Activated naive CD4-positive, alpha-beta T cell treated with anti-CD3 and anti-CD28 coated beads for 36 hours (primary cell): ENCODE measurements at regions not wholly inside any gene's neighbourhood (a gene's known extent, or its start where the extent isn't known, plus 50 kb on each side); places are given as distances from the start of the nearest gene placed in this dataset.
A peak's percentile ranks its signal among the peaks of the same experiment; 100 is the strongest.
"Not testable (repeated sequence)": the region's sequence is repeated elsewhere in the genome, so short reads cannot be mapped to it uniquely, and the experiment has no call there.

Experiments
- CTCF ChIA-PET: fragments of 350-600 bp; sonication (Branson Sonifier 250); formaldehyde crosslinking; loops from one replicate; lab custom pipeline; 2021; ENCODE audit warnings: antibody characterized with exemption; lab: Charles Lee
- DNase-seq: peaks from one replicate; pipeline ENCODE4 v3.0.0-alpha.2; 2020
- H3K27ac Mint-ChIP-seq: one replicate; pipeline ENCODE4 v1.8.0; 2021; ENCODE audit warnings: mild to moderate bottlenecking, mixed read lengths
- H3K27me3 Mint-ChIP-seq: one replicate; pipeline ENCODE4 v1.8.0; 2021; ENCODE audit warnings: low read depth, mixed read lengths
- H3K36me3 Mint-ChIP-seq: one replicate; pipeline ENCODE4 v1.8.0; 2021; ENCODE audit warnings: low read depth, mixed read lengths
- H3K4me1 Mint-ChIP-seq: one replicate; pipeline ENCODE4 v1.8.0; 2021; ENCODE audit warnings: low read depth, mixed read lengths
- H3K4me3 Mint-ChIP-seq: one replicate; pipeline ENCODE4 v1.8.0; 2021; ENCODE audit warnings: mild to moderate bottlenecking, moderate library complexity, mixed read lengths
- H3K9me3 Mint-ChIP-seq: one replicate; pipeline ENCODE4 v1.8.0; 2021; ENCODE audit warnings: mixed read lengths
- intact Hi-C: fragments of 100-400 bp; cut with micrococcal nuclease; formaldehyde crosslinking; loops from one replicate; pipeline ENCODE4 v1.15.1; 2023

GRCh38 chr19:27806471-27807070 lies 1406.4 kb downstream of the UQCRFS1 start:
- H3K9me3 Mint-ChIP-seq: peaks cover 26% of the 10 kb centered on the region
- H3K27ac Mint-ChIP-seq: no peak overlapping the region
- no peaks in the 10 kb centered on the region for H3K27me3 Mint-ChIP-seq
- peaks cover 40% of the 10 kb centered on the region for H3K36me3 Mint-ChIP-seq
- no peak overlapping the region for H3K4me3 Mint-ChIP-seq
- no peaks in the 10 kb centered on the region for H3K4me1 Mint-ChIP-seq
- CTCF ChIA-PET: no interaction called here
- no peak for DNase-seq
- intact Hi-C loops: no loop called here

GRCh38 chr19:27805848-27806247 lies 1407.1 kb downstream of the UQCRFS1 start:
- Mint-ChIP-seq H3K4me1 (no peaks in the 10 kb centered on the region), H3K27me3 (no peaks in the 10 kb centered on the region), H3K9me3 (peaks cover 30% of the 10 kb centered on the region), H3K36me3 (peaks cover 45% of the 10 kb centered on the region), H3K4me3 (no peak overlapping the region), H3K27ac (no peak overlapping the region)
- intact Hi-C loops: no loop called here
- CTCF ChIA-PET: no interaction called here
- DNase-seq: no peak

- H3K27ac Mint-ChIP-seq, H3K4me3 Mint-ChIP-seq, CTCF ChIA-PET, H3K4me1 Mint-ChIP-seq, DNase-seq, intact Hi-C loops, H3K27me3 Mint-ChIP-seq: not testable (repeated sequence)
- H3K36me3 Mint-ChIP-seq: peaks cover 59% of the 10 kb centered on the region
- peaks cover 17% of the 10 kb centered on the region for H3K9me3 Mint-ChIP-seq
Observed at GRCh38 chr19:27802293-27802692, 1410.7 kb downstream of the UQCRFS1 start.

- no peak overlapping the region for H3K27ac Mint-ChIP-seq
- intact Hi-C loops: loop anchor here (10.0 kb wide), 1 partner anchor 1868 kb away; the partner anchor contains the start of gene PLEKHF1
Observed at GRCh38 chr19:27796540-27796939, 1416.4 kb downstream of the UQCRFS1 start.

GRCh38 chr19:27796073-27796472 lies 1416.9 kb downstream of the UQCRFS1 start:
- Mint-ChIP-seq H3K36me3 (peaks cover 34% of the 10 kb centered on the region), H3K9me3 (peaks cover 4% of the 10 kb centered on the region), H3K4me1 (peaks cover 11% of the 10 kb centered on the region), H3K27ac (no peak overlapping the region), H3K4me3 (peak overlapping the region; percentile 29), H3K27me3 (no peaks in the 10 kb centered on the region)
- intact Hi-C loops: loop anchor here (10.0 kb wide), 1 partner anchor 1869 kb away; the partner anchor contains the start of gene PLEKHF1
- DNase-seq: no peak
- CTCF ChIA-PET: no interaction called here

More at GRCh38 chr19:27796540-27796939, 1416.4 kb downstream of the UQCRFS1 start:
- Mint-ChIP-seq H3K36me3 (peaks cover 36% of the 10 kb centered on the region), H3K4me3 (no peak overlapping the region), H3K27me3 (no peaks in the 10 kb centered on the region), H3K9me3 (peaks cover 5% of the 10 kb centered on the region), H3K4me1 (peaks cover 10% of the 10 kb centered on the region)
- DNase-seq: no peak
- CTCF ChIA-PET: no interaction called here

GRCh38 chr19:27795369-27795768 lies 1417.6 kb downstream of the UQCRFS1 start:
- H3K27ac Mint-ChIP-seq: no peak overlapping the region
- intact Hi-C loops: loop anchor here (10.0 kb wide), 1 partner anchor 1869 kb away; the partner anchor contains the start of gene PLEKHF1

GRCh38 chr19:27794494-27795042 lies 1418.4 kb downstream of the UQCRFS1 start:
- H3K27ac Mint-ChIP-seq: peak overlapping the region; percentile 89
- peaks cover 28% of the 10 kb centered on the region for H3K36me3 Mint-ChIP-seq
- H3K4me1 Mint-ChIP-seq: peaks cover 16% of the 10 kb centered on the region
- intact Hi-C loops: loop anchor here (5.0 to 10.0 kb wide), 2 partner anchors 1813 to 1870 kb away; partner anchors contain the start of genes PLEKHF1 and POP4
- H3K9me3 Mint-ChIP-seq: no peaks in the 10 kb centered on the region
- no peaks in the 10 kb centered on the region for H3K27me3 Mint-ChIP-seq
- CTCF ChIA-PET: no interaction called here
- H3K4me3 Mint-ChIP-seq: peak overlapping the region; percentile 85
- DNase-seq: no peak

More at GRCh38 chr19:27795369-27795768, 1417.6 kb downstream of the UQCRFS1 start:
- peaks cover 31% of the 10 kb centered on the region for H3K36me3 Mint-ChIP-seq
- no peaks in the 10 kb centered on the region for H3K9me3 Mint-ChIP-seq
- H3K27me3 Mint-ChIP-seq: no peaks in the 10 kb centered on the region
- H3K4me1 Mint-ChIP-seq: peaks cover 16% of the 10 kb centered on the region
- no peak for DNase-seq
- CTCF ChIA-PET: no interaction called here
- H3K4me3 Mint-ChIP-seq: peak overlapping the region; percentile 29

DNA sequence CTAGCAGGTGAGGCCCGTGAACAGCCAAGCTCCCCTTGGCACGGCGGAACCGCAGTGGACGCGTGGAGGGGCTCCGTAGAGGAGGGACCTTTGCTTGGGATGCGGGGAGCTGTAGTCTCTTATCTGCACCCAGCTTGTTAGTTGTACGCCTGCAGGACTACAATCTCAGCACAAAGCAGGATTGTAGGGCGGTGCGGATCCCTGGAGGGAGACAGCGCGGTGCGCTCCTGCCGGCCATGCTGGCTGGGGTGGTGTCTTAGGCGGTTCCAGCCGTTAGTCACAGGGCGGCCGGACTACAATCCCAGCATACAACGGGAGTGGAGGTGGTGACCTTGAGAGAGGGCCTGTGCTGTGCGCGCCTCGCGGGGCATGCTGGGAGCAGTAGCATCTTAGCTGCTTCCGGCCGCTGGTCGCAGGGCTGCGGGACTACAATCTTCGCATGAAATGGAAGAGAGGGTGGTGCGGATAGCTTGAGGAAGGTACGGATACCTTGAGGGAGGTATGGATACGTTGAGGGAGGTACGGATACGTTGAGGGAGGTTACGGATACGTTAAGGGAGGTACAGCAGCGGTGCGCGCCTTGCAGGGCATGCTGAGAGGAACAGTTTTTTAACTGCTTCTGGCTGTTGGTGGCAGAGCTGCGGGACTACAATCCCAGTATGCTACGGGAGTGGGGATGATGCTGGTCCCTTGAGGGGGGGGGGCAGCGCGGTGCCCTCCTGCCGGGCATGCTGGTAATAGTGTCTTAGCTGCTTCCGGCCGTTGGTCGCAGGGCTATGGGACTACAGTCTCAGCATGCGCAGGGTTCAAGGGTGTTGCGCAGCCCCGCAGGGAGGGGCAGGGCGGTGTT lies 1419.1 kb downstream of the UQCRFS1 start:
- DNase-seq: peak; percentile 94
- Mint-ChIP-seq H3K9me3 (peaks cover under 1% of the 10 kb centered on the region), H3K4me3 (peak overlapping the region; percentile 85), H3K27me3 (no peaks in the 10 kb centered on the region), H3K27ac (peak overlapping the region; percentile 89), H3K36me3 (peaks cover 27% of the 10 kb centered on the region), H3K4me1 (peaks cover 16% of the 10 kb centered on the region)
- CTCF ChIA-PET: interaction anchor here (0.6 kb wide), 1 partner anchor 1922 kb away, joined by 3 read pairs; no protein-coding TSS in a partner anchor
- intact Hi-C loops: loop anchor here (5.0 to 10.0 kb wide), 2 partner anchors 1813 to 1871 kb away; partner anchors contain the start of genes PLEKHF1 and POP4

GRCh38 chr19:27793128-27793643 lies 1419.8 kb downstream of the UQCRFS1 start:
- intact Hi-C loops: loop anchor here (5.0 to 10.0 kb wide), 2 partner anchors 1814 to 1872 kb away; partner anchors contain the start of genes PLEKHF1 and POP4
- CTCF ChIA-PET: interaction anchor here (0.6 kb wide), 1 partner anchor 1923 kb away, joined by 3 read pairs; no protein-coding TSS in a partner anchor
- DNase-seq: peak; percentile 76
- peaks cover 29% of the 10 kb centered on the region for H3K36me3 Mint-ChIP-seq
- H3K4me1 Mint-ChIP-seq: peaks cover 16% of the 10 kb centered on the region
- H3K27me3 Mint-ChIP-seq: no peaks in the 10 kb centered on the region
- H3K4me3 Mint-ChIP-seq: peak overlapping the region; percentile 85
- H3K9me3 Mint-ChIP-seq: peaks cover 3% of the 10 kb centered on the region
- H3K27ac Mint-ChIP-seq: peak overlapping the region; percentile 89

- H3K9me3 Mint-ChIP-seq: peaks cover 6% of the 10 kb centered on the region
- H3K27ac Mint-ChIP-seq: peak overlapping the region; percentile 89
- no peak for DNase-seq
- peak overlapping the region; percentile 85 for H3K4me3 Mint-ChIP-seq
- H3K27me3 Mint-ChIP-seq: no peaks in the 10 kb centered on the region
- intact Hi-C loops: loop anchor here (5.0 to 10.0 kb wide), 2 partner anchors 1815 to 1872 kb away; partner anchors contain the start of genes PLEKHF1 and POP4
- CTCF ChIA-PET: interaction anchor here (0.7 kb wide), 1 partner anchor 1898 kb away, joined by 3 read pairs; no protein-coding TSS in a partner anchor
- peaks cover 20% of the 10 kb centered on the region for H3K4me1 Mint-ChIP-seq
- H3K36me3 Mint-ChIP-seq: peaks cover 28% of the 10 kb centered on the region
Observed at GRCh38 chr19:27792576-27793127, 1420.3 kb downstream of the UQCRFS1 start.

DNA sequence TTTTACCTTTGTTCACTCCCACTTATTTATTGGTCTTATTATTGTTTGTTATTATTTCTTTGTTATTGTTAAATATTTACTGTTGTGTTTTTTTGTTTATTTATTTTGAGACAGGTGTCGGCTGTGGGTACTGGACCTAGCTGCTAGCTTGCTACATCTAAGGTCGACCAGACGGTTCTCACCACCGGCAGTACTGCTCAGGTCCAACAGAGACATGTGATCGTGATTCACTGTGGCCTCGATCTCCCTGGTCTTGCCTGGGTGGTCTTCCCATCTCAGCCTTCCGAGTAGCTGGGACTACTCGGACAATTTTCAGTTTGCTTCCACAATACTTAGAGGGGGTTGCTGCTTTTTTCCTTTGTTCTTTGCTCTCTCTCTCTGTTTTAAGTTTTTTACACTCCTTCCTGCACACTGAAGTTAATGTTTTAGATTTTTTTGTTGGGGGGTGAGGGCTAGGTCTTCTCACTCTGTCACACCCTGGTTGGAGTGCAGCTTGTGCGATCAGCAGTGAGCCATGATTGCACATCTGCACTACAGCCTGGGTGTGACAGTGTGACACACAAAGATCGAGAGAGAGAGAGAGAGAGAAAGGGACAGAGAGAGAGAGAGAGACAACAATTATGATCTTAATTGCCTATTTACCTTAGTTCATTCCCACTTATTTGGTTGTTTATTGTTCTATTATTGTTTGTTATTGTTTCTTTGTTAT lies 1432.4 kb downstream of the UQCRFS1 start:
- peaks cover 63% of the 10 kb centered on the region for H3K36me3 Mint-ChIP-seq
- no peak overlapping the region for H3K4me3 Mint-ChIP-seq
- CTCF ChIA-PET: no interaction called here
- no peaks in the 10 kb centered on the region for H3K27me3 Mint-ChIP-seq
- intact Hi-C loops: no loop called here
- no peak for DNase-seq
- no peaks in the 10 kb centered on the region for H3K4me1 Mint-ChIP-seq
- no peak overlapping the region for H3K27ac Mint-ChIP-seq
- peaks cover 26% of the 10 kb centered on the region for H3K9me3 Mint-ChIP-seq
